ENCODE measurements at regions not wholly inside any gene's neighbourhood (a gene's known extent, or its start where the extent isn't known, plus 50 kb on each side); places are given as distances from the start of the nearest gene placed in this dataset.

- Histone ChIP-seq H3K79me2 (ENCODE audit: control insufficient read depth, insufficient read depth, low read length) (peaks cover 31% of the 10 kb centered on the region), H3K9ac (ENCODE audit: insufficient read depth in 1 of 2, low read depth in 2 of 2, low read length in 2 of 2) (peak overlapping the region; percentile 73 to 93), H3K4me3 (peak overlapping the region; percentile 28), H3K4me1 (replicated peaks in 1 of 2; ENCODE audit: control insufficient read depth in 2 of 2, insufficient read depth in 2 of 2, low read length in 2 of 2) (peaks cover 6 to 9% of the 10 kb centered on the region in 2 experiments; a peak in 4 of 5 replicates), H3K9me1 (ENCODE audit: control insufficient read depth, insufficient read depth, low read length) (no peaks in the 10 kb centered on the region), H2AFZ (ENCODE audit: low read depth, low read length) (peak overlapping the region; percentile 89), H3K36me3 (ENCODE audit: control insufficient read depth, insufficient read depth, low read length) (peaks cover 8% of the 10 kb centered on the region; the same call in 2 of the 3 replicates), H3K27me3 (ENCODE audit: control insufficient read depth in 2 of 2, insufficient read depth in 2 of 2, low read length in 2 of 2) (no peaks in the 10 kb centered on the region), H3K4me2 (ENCODE audit: insufficient read depth, low read length) (peak overlapping the region; percentile 80), H3K27ac (ENCODE audit: extremely low read depth, low read depth, low read length) (peak overlapping the region; percentile 79), H3K9me3 (replicated peaks; ENCODE audit: control insufficient read depth, insufficient read depth, low read depth, low read length) (peaks cover 9% of the 10 kb centered on the region), H4K20me1 (replicated peaks; ENCODE audit: control insufficient read depth, insufficient read depth, low read length) (no peaks in the 10 kb centered on the region)
- BruUV-seq (replicated peaks) = no TSS peak
- POLR2A ChIA-PET = interaction anchor here (1.2 kb wide), 1 partner anchor 8 kb away, joined by 7 read pairs; no protein-coding TSS in a partner anchor
- ATAC-seq = no peak
- intact Hi-C loops (cut with micrococcal nuclease) (loop anchor here (2.0 to 5.0 kb wide), 6 partner anchors 39 to 250 kb away; no protein-coding TSS in a partner anchor), in situ Hi-C loops (cut with MboI) (no loop called here)
- CTCF ChIA-PET (ENCODE audit: low intra/inter-chr PET ratio) = no interaction called here
- no peak for DNase-seq (ENCODE audit: extremely low read depth in 1 of 4, low spot score in 3 of 4)
- peak; percentile 11 for FAIRE-seq
- 17% methylated on average over 9 of the region's 9 CpGs for WGBS (ENCODE audit: insufficient coverage, low coverage, missing lambda C conversion rate)
- TF ChIP-seq HDGF (IDR thresholded peaks at IDR 0.05) (0 out of 2 replicates have a peak, but pooled peaks have one; percentile 6), DPF2 (IDR thresholded peaks at IDR 0.05) (0 out of 2 replicates have a peak, but pooled peaks have one; percentile 3), SP1 (CRISPR knock-in tag; IDR thresholded peaks at IDR 0.05) (peak; percentile 50; the same call in 1 of the 2 replicates), KAT7 (CRISPR knock-in tag; IDR thresholded peaks at IDR 0.05; ENCODE audit: borderline replicate concordance) (peak; percentile 43; the same call in 1 of the 2 replicates), IRF9 (tag; IDR thresholded peaks at IDR 0.05) (0 out of 2 replicates have a peak, but pooled peaks have one; percentile 18), MEF2D (tag; conservative IDR thresholded peaks at IDR 0.05; ENCODE audit: low read depth) (no peak)
- TF ChIP-seq, protein P1, sequence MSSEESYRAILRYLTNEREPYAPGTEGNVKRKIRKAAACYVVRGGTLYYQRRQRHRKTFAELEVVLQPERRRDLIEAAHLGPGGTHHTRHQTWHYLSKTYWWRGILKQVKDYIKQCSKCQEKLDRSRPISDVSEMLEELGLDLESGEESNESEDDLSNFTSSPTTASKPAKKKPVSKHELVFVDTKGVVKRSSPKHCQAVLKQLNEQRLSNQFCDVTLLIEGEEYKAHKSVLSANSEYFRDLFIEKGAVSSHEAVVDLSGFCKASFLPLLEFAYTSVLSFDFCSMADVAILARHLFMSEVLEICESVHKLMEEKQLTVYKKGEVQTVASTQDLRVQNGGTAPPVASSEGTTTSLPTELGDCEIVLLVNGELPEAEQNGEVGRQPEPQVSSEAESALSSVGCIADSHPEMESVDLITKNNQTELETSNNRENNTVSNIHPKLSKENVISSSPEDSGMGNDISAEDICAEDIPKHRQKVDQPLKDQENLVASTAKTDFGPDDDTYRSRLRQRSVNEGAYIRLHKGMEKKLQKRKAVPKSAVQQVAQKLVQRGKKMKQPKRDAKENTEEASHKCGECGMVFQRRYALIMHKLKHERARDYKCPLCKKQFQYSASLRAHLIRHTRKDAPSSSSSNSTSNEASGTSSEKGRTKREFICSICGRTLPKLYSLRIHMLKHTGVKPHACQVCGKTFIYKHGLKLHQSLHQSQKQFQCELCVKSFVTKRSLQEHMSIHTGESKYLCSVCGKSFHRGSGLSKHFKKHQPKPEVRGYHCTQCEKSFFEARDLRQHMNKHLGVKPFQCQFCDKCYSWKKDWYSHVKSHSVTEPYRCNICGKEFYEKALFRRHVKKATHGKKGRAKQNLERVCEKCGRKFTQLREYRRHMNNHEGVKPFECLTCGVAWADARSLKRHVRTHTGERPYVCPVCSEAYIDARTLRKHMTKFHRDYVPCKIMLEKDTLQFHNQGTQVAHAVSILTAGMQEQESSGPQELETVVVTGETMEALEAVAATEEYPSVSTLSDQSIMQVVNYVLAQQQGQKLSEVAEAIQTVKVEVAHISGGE (CRISPR knock-in tag; IDR thresholded peaks at IDR 0.05) = no peak
These were observed 186.8 kb downstream of the ZEB2 start for GRCh38 chr2:144333143-144333555.
